Globus pallidus (tissue), 1 donor: ENCODE measurements at regions not wholly inside any gene's neighbourhood (a gene's known extent, or its start where the extent isn't known, plus 50 kb on each side); places are given as distances from the start of the nearest gene placed in this dataset.

ENCODE experiments used
- DNase-seq: peaks from one replicate; pipeline ENCODE4 v3.0.0-alpha.2; 2015; ENCODE audit warnings: low spot score

- DNase-seq, result peak; percentile 57
Observed at GRCh38 chr5:124839371-124839998, 93.0 kb upstream of the ZNF608 start.

- DNase-seq, result no peak
Observed at GRCh38 chr5:124841829-124842712, 95.6 kb upstream of the ZNF608 start.

- no peak for DNase-seq
Observed at GRCh38 chr5:124842725-124843595, 96.5 kb upstream of the ZNF608 start.

- no peak for DNase-seq
Observed at GRCh38 chr5:124843596-124843899, 97.1 kb upstream of the ZNF608 start.

- no peak for DNase-seq
Observed at GRCh38 chr5:124844371-124844920, 98.0 kb upstream of the ZNF608 start.

- DNase-seq, result no peak
Observed at GRCh38 chr5:124847907-124848306, 101.5 kb upstream of the ZNF608 start.

GRCh38 chr5:124849774-124850173, 103.3 kb upstream of the ZNF608 start:
- DNase-seq, result no peak

GRCh38 chr5:124856726-124857125, 110.3 kb upstream of the ZNF608 start:
- no peak for DNase-seq

- DNase-seq, result no peak
Observed at GRCh38 chr5:124858612-124859011, 112.2 kb upstream of the ZNF608 start.

GRCh38 chr5:124859027-124859426, 112.6 kb upstream of the ZNF608 start:
- peak; percentile 38 for DNase-seq

GRCh38 chr5:124859556-124860290, 113.3 kb upstream of the ZNF608 start:
- no peak for DNase-seq

GRCh38 chr5:124860291-124860655, 113.8 kb upstream of the ZNF608 start:
- no peak for DNase-seq

GRCh38 chr5:124865066-124865465, 118.6 kb upstream of the ZNF608 start:
- no peak for DNase-seq

GRCh38 chr5:124865603-124866354, 119.3 kb upstream of the ZNF608 start:
- DNase-seq, result no peak

- no peak for DNase-seq
Observed at GRCh38 chr5:124866355-124867136, 120.1 kb upstream of the ZNF608 start.

GRCh38 chr5:124867137-124867704, 120.8 kb upstream of the ZNF608 start:
- no peak for DNase-seq

- no peak for DNase-seq
Observed at GRCh38 chr5:124868676-124869075, 122.2 kb upstream of the ZNF608 start.

- DNase-seq, result no peak
Observed at GRCh38 chr5:124869426-124870033, 123.1 kb upstream of the ZNF608 start.

GRCh38 chr5:124870070-124870469, 123.6 kb upstream of the ZNF608 start:
- no peak for DNase-seq
